Liver (tissue), 8 donors: ENCODE measurements at regions not wholly inside any gene's neighbourhood (a gene's known extent, or its start where the extent isn't known, plus 50 kb on each side); places are given as distances from the start of the nearest gene placed in this dataset.

Source experiments
- DNase-seq: peaks from one replicate; pipeline ENCODE4 v3.0.0-alpha.2; 2017; ENCODE audit warnings: low spot score
- H3K27ac ChIP-seq, 2 donors: one replicate each; pipeline ENCODE4 v1.7.0; 2013; ENCODE audit warnings: inconsistent platforms in 2 of 2, low read length in 2 of 2, control low read depth in 1 of 2, low read depth in 1 of 2, mild to moderate bottlenecking in 1 of 2
- H3K27me3 ChIP-seq, 4 donors: one replicate each; pipeline versions ENCODE4 v1.6.1 to v1.7.0; 2013; ENCODE audit warnings: low read length in 3 of 4, inconsistent platforms in 1 of 4, mild to moderate bottlenecking in 1 of 4, moderate library complexity in 1 of 4; ENCODE audit not compliant: control insufficient read depth in 4 of 4, insufficient read depth in 4 of 4
- H3K36me3 ChIP-seq, 4 donors: one replicate each; pipeline versions ENCODE4 v1.6.1 to v1.7.0; 2013; ENCODE audit warnings: low read length in 3 of 4, mild to moderate bottlenecking in 3 of 4, low read depth in 1 of 4, moderate library complexity in 1 of 4; ENCODE audit not compliant: control insufficient read depth in 4 of 4, insufficient read depth in 3 of 4
- H3K4me1 ChIP-seq, 4 donors: one replicate each; pipeline versions ENCODE4 v1.6.1 to v1.7.0; 2013; ENCODE audit warnings: low read length in 3 of 4, mild to moderate bottlenecking in 3 of 4, moderate library complexity in 1 of 4; ENCODE audit not compliant: control insufficient read depth in 4 of 4, insufficient read depth in 4 of 4
- H3K4me3 ChIP-seq, 3 donors: one replicate each; pipeline versions ENCODE4 v1.6.1 to v1.7.0; 2013; ENCODE audit warnings: low read length in 3 of 3, control low read depth in 1 of 3, low read depth in 1 of 3, mild to moderate bottlenecking in 1 of 3
- H3K9ac ChIP-seq, 2 donors: one replicate each; pipeline ENCODE4 v1.7.0; 2013; ENCODE audit warnings: low read length in 2 of 2, mild to moderate bottlenecking in 2 of 2, moderate library complexity in 2 of 2, control low read depth in 1 of 2, low read depth in 1 of 2
- H3K9me3 ChIP-seq, 4 donors: one replicate each; pipeline versions ENCODE4 v1.6.1 to v1.7.0; 2013; ENCODE audit warnings: low read length in 3 of 4; ENCODE audit not compliant: control insufficient read depth in 4 of 4
- FOXA1 ChIP-seq: IDR thresholded peaks from 2 replicates; pipeline ENCODE4 v1.6.1; 2016; ENCODE audit warnings: antibody characterized with exemption
- FOXA2 ChIP-seq: IDR thresholded peaks from 2 replicates; pipeline ENCODE4 v1.6.1; 2016; ENCODE audit warnings: antibody characterized with exemption
- GABPA ChIP-seq, 2 donors: IDR thresholded peaks in 1 of 2; conservative IDR thresholded peaks in 1 of 2; 2 replicates each; pipeline ENCODE4 v1.6.1; 2016; ENCODE audit warnings: antibody characterized with exemption in 2 of 2, mild to moderate bottlenecking in 1 of 2, moderate library complexity in 1 of 2
- HNF4A ChIP-seq, 2 donors: conservative IDR thresholded peaks; 2 replicates each; pipeline ENCODE4 v1.6.1; 2016; ENCODE audit warnings: antibody characterized with exemption in 2 of 2, mild to moderate bottlenecking in 2 of 2
- HNF4G ChIP-seq: IDR thresholded peaks from 2 replicates; pipeline ENCODE4 v1.6.1; 2016; ENCODE audit warnings: antibody characterized with exemption
- MAX ChIP-seq: IDR thresholded peaks from 2 replicates; pipeline ENCODE4 v1.6.1; 2016; ENCODE audit warnings: antibody characterized with exemption
- NR2F2 ChIP-seq: IDR thresholded peaks from 2 replicates; pipeline ENCODE4 v1.6.1; 2016; ENCODE audit warnings: antibody characterized with exemption
- RAD21 ChIP-seq, 2 donors: IDR thresholded peaks; 2 replicates each; pipeline ENCODE4 v1.6.1; 2016; ENCODE audit warnings: antibody characterized with exemption in 2 of 2, mild to moderate bottlenecking in 2 of 2
- RXRA ChIP-seq, 2 donors: IDR thresholded peaks; 2 replicates each; pipeline ENCODE4 v1.6.1; 2017 to 2018; ENCODE audit warnings: antibody characterized with exemption in 2 of 2, mild to moderate bottlenecking in 1 of 2
- SP1 ChIP-seq: IDR thresholded peaks from 2 replicates; pipeline ENCODE4 v1.6.1; 2018; ENCODE audit warnings: antibody characterized with exemption, mild to moderate bottlenecking
- YY1 ChIP-seq: IDR thresholded peaks from 2 replicates; pipeline ENCODE4 v1.6.1; 2016; ENCODE audit warnings: antibody characterized with exemption, mild to moderate bottlenecking
- ZBTB33 ChIP-seq: IDR thresholded peaks from 2 replicates; pipeline ENCODE4 v1.6.1; 2016; ENCODE audit warnings: antibody characterized with exemption
- WGBS: extraction: QIAGEN DNeasy Blood & Tissue Kit; methylation state at CpG from one replicate; pipeline ENCODE4 v1.1.7; 2013; 5-methylcytosine and 5-hydroxymethylcytosine counted together
- TF ChIP-seq, protein P1 (sequence below): IDR thresholded peaks from 2 replicates; pipeline ENCODE4 v1.6.1; 2016; ENCODE audit warnings: antibody characterized with exemption
- TF ChIP-seq, protein P2 (sequence below): IDR thresholded peaks from 2 replicates; pipeline ENCODE4 v1.6.1; 2016; ENCODE audit warnings: antibody characterized with exemption, mild to moderate bottlenecking
- TF ChIP-seq, protein P3 (sequence below): fragments of 150-350 bp; IDR thresholded peaks from 2 replicates; pipeline ENCODE4 v1.5.1; 2017; ENCODE audit warnings: improper control_type of control experiment, low read depth, low read length; ENCODE audit not compliant: missing input control
- donor health status: healthy.
- donor health status: healthy.
- donor health status: healthy.
- donor health status: healthy.
- donor health status: healthy.

DNA sequence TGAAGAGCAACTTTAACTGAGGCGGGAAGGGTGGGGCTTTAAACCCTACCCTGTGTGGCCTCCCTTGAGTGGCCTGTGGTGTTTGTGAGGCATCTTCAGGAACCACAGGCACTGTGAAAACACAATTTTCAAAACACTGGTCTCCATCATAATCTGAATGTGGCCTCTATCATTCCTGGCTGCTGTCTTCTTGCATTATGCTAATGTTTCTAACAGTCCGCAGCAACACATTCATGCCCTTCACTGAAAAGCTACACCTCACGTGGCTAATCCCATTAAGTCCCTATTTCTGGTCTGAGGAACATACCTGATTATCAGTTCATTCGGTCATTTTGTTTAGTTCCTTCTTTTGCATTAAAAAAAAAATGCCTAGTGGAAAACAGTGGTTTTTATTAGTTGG is 94.6 kb downstream of the F11 start:
- H3K9me3 ChIP-seq, result peaks cover 0 to 11% (median 3%) of the 10 kb centered on the region in 4 donors
- TF ChIP-seq NR2F2, result no peak
- TF ChIP-seq, protein P1, sequence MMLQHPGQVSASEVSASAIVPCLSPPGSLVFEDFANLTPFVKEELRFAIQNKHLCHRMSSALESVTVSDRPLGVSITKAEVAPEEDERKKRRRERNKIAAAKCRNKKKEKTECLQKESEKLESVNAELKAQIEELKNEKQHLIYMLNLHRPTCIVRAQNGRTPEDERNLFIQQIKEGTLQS, result no peak
- no peak for TF ChIP-seq MAX
- TF ChIP-seq, protein P2, sequence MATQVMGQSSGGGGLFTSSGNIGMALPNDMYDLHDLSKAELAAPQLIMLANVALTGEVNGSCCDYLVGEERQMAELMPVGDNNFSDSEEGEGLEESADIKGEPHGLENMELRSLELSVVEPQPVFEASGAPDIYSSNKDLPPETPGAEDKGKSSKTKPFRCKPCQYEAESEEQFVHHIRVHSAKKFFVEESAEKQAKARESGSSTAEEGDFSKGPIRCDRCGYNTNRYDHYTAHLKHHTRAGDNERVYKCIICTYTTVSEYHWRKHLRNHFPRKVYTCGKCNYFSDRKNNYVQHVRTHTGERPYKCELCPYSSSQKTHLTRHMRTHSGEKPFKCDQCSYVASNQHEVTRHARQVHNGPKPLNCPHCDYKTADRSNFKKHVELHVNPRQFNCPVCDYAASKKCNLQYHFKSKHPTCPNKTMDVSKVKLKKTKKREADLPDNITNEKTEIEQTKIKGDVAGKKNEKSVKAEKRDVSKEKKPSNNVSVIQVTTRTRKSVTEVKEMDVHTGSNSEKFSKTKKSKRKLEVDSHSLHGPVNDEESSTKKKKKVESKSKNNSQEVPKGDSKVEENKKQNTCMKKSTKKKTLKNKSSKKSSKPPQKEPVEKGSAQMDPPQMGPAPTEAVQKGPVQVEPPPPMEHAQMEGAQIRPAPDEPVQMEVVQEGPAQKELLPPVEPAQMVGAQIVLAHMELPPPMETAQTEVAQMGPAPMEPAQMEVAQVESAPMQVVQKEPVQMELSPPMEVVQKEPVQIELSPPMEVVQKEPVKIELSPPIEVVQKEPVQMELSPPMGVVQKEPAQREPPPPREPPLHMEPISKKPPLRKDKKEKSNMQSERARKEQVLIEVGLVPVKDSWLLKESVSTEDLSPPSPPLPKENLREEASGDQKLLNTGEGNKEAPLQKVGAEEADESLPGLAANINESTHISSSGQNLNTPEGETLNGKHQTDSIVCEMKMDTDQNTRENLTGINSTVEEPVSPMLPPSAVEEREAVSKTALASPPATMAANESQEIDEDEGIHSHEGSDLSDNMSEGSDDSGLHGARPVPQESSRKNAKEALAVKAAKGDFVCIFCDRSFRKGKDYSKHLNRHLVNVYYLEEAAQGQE, result no peak
- no peak for TF ChIP-seq ZBTB33
- no peak for TF ChIP-seq RAD21 (IDR thresholded peaks at IDR 0.05)
- TF ChIP-seq SP1, result no peak
- no peak for TF ChIP-seq HNF4G
- no peaks in the 10 kb centered on the region for H3K27me3 ChIP-seq
- H3K4me1 ChIP-seq, result no peaks in the 10 kb centered on the region
- no peaks in the 10 kb centered on the region for H3K36me3 ChIP-seq
- no peak for DNase-seq
- no peak overlapping the region for H3K9ac ChIP-seq
- 79% methylated on average over 4 of the region's 4 CpGs for WGBS
- no peak overlapping the region for H3K4me3 ChIP-seq
- no peak overlapping the region for H3K27ac ChIP-seq

- TF ChIP-seq FOXA1 (no peak), NR2F2 (no peak), RAD21 (IDR thresholded peaks at IDR 0.05) (no peak), GABPA (IDR thresholded peaks at IDR 0.05 in 1 of 2, conservative IDR thresholded peaks at IDR 0.05 in 1 of 2) (no peak), SP1 (no peak), RXRA (IDR thresholded peaks at IDR 0.05) (no peak), YY1 (no peak), MAX (no peak), ZBTB33 (no peak), HNF4G (no peak), HNF4A (conservative IDR thresholded peaks at IDR 0.05) (no peak), FOXA2 (no peak)
- TF ChIP-seq, protein P1, result no peak
- TF ChIP-seq, protein P3, sequence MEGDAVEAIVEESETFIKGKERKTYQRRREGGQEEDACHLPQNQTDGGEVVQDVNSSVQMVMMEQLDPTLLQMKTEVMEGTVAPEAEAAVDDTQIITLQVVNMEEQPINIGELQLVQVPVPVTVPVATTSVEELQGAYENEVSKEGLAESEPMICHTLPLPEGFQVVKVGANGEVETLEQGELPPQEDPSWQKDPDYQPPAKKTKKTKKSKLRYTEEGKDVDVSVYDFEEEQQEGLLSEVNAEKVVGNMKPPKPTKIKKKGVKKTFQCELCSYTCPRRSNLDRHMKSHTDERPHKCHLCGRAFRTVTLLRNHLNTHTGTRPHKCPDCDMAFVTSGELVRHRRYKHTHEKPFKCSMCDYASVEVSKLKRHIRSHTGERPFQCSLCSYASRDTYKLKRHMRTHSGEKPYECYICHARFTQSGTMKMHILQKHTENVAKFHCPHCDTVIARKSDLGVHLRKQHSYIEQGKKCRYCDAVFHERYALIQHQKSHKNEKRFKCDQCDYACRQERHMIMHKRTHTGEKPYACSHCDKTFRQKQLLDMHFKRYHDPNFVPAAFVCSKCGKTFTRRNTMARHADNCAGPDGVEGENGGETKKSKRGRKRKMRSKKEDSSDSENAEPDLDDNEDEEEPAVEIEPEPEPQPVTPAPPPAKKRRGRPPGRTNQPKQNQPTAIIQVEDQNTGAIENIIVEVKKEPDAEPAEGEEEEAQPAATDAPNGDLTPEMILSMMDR, result no peak
- Histone ChIP-seq H3K27ac (no peak overlapping the region), H3K4me1 (no peaks in the 10 kb centered on the region), H3K9ac (no peak overlapping the region), H3K27me3 (no peaks in the 10 kb centered on the region), H3K4me3 (no peak overlapping the region), H3K36me3 (no peaks in the 10 kb centered on the region), H3K9me3 (no peaks in the 10 kb centered on the region)
- DNase-seq, result no peak
- 84% methylated on average over 7 of the region's 7 CpGs for WGBS
Observed at GRCh38 chr4:186351668-186352194, 85.7 kb downstream of the F11 start.
